Dermis blood vessel endothelial cell (primary cell): ENCODE measurements at regions not wholly inside any gene's neighbourhood (a gene's known extent, or its start where the extent isn't known, plus 50 kb on each side); places are given as distances from the start of the nearest gene placed in this dataset.

ENCODE experiments used
- DNase-seq: peaks from one replicate; pipeline ENCODE4 v3.0.0; 2010

DNA sequence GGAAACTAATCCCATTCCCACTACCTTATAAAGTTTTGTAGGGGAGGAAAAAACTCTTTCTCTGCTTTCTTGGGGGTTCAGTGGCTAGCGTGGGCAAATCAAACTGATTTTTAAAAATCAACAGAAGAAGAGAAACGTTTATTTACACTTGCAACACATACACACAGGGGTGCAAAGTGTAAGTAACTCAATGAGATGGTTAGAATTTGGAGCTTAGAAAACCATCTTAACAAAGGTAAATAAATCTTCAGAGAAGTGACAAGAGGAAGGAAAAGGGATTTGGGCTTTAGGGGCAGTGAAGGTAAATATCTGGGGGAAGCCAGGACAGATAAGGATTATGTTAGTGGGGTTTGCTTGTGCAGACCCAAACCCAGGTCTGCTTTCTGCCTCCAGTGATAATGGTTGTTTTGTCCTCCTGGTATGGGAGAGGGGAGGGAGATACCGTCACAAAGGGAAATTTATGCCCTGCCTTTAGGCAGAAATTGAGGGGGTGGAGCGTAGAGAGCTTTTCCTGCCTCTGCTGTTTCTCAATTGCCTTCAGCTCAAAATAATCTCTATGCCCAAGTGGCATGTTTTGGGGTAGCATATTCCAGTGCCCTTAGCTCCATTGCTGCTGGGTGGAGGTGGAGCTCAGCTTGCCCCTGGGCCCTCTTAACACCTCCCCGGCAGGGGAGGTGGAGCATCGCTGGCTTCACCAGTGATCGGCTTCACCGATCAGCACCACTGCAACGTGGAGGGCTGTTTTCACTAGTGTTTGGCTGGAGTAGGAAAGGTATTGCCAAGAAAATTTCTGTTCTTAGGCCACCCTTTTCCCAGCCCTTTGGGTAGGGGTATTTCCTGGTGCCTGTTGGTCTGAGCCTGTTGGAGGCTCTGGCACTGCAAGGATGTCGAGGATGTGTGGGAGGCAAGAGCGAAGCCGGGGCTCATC lies 92.2 kb downstream of the TEX51 start:
- DNase-seq, result no peak

DNA sequence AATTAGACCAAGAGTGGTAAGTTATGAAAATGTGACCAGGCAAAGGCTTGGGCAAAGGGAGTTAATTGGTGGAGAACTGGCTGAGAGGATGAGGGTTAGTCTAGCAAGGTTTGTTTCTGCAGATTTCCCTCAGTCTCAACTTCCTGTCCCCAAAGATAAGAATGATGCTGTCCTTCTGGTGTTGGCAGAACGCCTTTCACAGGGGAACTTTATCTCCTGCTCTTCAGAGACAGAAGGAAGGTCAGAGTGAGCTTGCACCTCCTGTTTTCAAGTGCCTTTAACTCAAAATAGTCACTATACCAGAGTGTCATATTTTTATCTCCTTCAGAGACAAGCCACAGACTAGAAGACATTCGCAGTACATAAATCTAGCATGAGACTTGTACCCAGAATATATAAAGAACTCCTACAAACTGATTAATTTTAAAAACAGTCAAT lies 95.7 kb downstream of the TEX51 start:
- no peak for DNase-seq

DNA sequence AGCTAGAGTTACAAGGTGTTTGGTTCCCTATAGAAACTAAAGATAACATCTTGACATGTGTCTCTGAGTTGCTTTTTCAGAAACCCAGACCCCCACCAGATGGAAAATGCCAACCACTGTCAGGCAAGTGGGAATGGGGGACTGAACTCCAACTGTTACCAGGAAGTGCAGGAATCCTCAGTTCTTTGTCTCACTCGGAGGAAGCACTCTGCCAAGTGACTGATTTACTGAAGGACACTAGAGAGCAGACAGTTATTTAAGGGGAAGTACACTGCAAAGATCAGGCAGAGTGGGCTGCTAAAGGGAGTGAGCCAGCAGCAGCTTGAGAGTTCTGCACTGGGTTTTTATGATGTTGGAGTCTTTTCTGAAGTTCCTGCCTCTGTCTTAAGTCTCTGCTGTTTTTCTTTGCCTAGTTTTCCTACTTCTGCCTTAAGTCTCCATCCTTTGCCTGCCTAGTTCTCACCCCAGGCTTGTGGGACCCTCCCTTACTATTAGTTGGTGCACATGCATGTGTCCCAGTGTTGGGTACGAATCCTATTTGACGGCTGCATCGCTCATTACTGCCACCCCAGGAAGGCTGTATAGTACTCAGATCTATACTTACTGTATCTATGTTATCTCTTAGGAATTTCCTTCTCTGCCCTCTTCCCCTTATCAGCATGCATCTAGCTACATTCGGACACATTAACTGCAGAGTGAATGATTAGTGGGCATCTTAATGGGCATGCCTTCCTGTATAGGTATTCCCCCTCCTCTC lies 97.1 kb downstream of the TEX51 start:
- DNase-seq, result no peak

DNA sequence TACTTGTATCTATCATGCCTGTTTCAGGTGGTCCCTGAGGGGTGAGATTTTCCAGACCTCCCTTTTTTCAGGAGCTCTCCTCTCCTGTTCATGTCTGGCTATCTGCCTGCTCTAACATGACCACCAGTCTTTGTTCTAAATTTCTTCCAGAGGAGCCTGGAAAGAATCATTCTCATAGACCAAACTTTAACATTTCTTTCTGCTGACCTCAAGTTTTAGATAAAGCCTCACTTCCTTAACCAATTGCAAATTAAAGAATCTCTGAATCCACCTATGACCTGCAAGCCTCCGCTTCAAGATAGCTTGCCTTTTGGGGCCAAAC lies 97.6 kb downstream of the TEX51 start:
- no peak for DNase-seq
